HL-60 (cell line): ENCODE measurements at regions not wholly inside any gene's neighbourhood (a gene's known extent, or its start where the extent isn't known, plus 50 kb on each side); places are given as distances from the start of the nearest gene placed in this dataset.

Experiments
- DNase-seq, 2 experiments: peaks; one replicate each; pipeline ENCODE4 v3.0.0-alpha.2; 2010 to 2020; ENCODE audit warnings: low read depth in 1 of 2, low spot score in 1 of 2
- H3K27ac ChIP-seq: fragments of 250-450 bp; sonication (Bioruptor Pico); replicated peaks from 2 replicates; pipeline ENCODE4 v1.5.1; 2020; ENCODE audit warnings: mild to moderate bottlenecking, moderate library complexity
- H3K27me3 ChIP-seq: fragments of 250-450 bp; sonication (Bioruptor Pico); 2 replicates; pipeline ENCODE4 v1.5.1; 2021; ENCODE audit warnings: mild to moderate bottlenecking, moderate library complexity; ENCODE audit not compliant: insufficient read depth, poor library complexity, severe bottlenecking
- H3K4me3 ChIP-seq: replicated peaks from 2 replicates; pipeline ENCODE4 v1.5.1; 2011; ENCODE audit warnings: mild to moderate bottlenecking, control low read depth, low read length; ENCODE audit not compliant: insufficient read depth
- CTCF ChIP-seq: IDR thresholded peaks from one replicate; pipeline ENCODE4 v1.5.1; 2011; ENCODE audit warnings: low read length, control low read depth, inconsistent platforms; ENCODE audit not compliant: insufficient read depth
- GABPA ChIP-seq: IDR thresholded peaks from 2 replicates; pipeline ENCODE4 v1.6.1; 2012; ENCODE audit warnings: low read depth
- POLR2AphosphoS5 ChIP-seq: IDR thresholded peaks from 2 replicates; pipeline ENCODE4 v1.6.1; 2012; ENCODE audit warnings: low read depth
- REST ChIP-seq: IDR thresholded peaks from 2 replicates; pipeline ENCODE4 v1.6.1; 2012; ENCODE audit warnings: low read depth; ENCODE audit not compliant: insufficient replicate concordance
- SPI1 ChIP-seq: IDR thresholded peaks from 2 replicates; pipeline ENCODE4 v1.6.1; 2012; ENCODE audit warnings: low read depth, mild to moderate bottlenecking, borderline replicate concordance

GRCh38 chr9:87795178-87795577, 69.3 kb downstream of the CTSL start:
- H3K27ac ChIP-seq = peak overlapping the region; percentile 89
- no peak overlapping the region for H3K4me3 ChIP-seq
- no peak for DNase-seq
- TF ChIP-seq GABPA (no peak), POLR2AphosphoS5 (no peak), REST (no peak), SPI1 (no peak), CTCF (no peak)
- H3K27me3 ChIP-seq = no peaks in the 10 kb centered on the region

- peak overlapping the region; percentile 89 for H3K27ac ChIP-seq
- no peak for TF ChIP-seq POLR2AphosphoS5
- no peak for TF ChIP-seq CTCF
- no peaks in the 10 kb centered on the region for H3K27me3 ChIP-seq
- peak in 1 of 2 experiments; percentile 23 for DNase-seq
- H3K4me3 ChIP-seq = no peak overlapping the region
These were observed 70.3 kb downstream of the CTSL start for GRCh38 chr9:87796196-87796595.

GRCh38 chr9:87798261-87798833, 72.4 kb downstream of the CTSL start:
- no peak for TF ChIP-seq POLR2AphosphoS5
- TF ChIP-seq SPI1 = no peak
- no peak overlapping the region for H3K4me3 ChIP-seq
- no peak overlapping the region for H3K27ac ChIP-seq
- DNase-seq = no peak
- H3K27me3 ChIP-seq = no peaks in the 10 kb centered on the region

GRCh38 chr9:87799503-87799902, 73.6 kb downstream of the CTSL start:
- no peak for TF ChIP-seq CTCF
- no peak for TF ChIP-seq SPI1
- TF ChIP-seq POLR2AphosphoS5 = no peak
- no peak for TF ChIP-seq REST
- no peak for TF ChIP-seq GABPA
- Histone ChIP-seq H3K4me3 (no peak overlapping the region), H3K27ac (no peak overlapping the region), H3K27me3 (no peaks in the 10 kb centered on the region)
- no peak for DNase-seq
